HG03175 (cell line): ENCODE measurements at regions not wholly inside any gene's neighbourhood (a gene's known extent, or its start where the extent isn't known, plus 50 kb on each side); places are given as distances from the start of the nearest gene placed in this dataset.

Experiments used
- ATAC-seq: cut with Tn5 transposase; IDR thresholded peaks from one replicate; pipeline ENCODE4 v1.9.1; 2021; ENCODE audit warnings: mild to moderate bottlenecking, moderate library complexity; ENCODE audit not compliant: unreplicated experiment

DNA sequence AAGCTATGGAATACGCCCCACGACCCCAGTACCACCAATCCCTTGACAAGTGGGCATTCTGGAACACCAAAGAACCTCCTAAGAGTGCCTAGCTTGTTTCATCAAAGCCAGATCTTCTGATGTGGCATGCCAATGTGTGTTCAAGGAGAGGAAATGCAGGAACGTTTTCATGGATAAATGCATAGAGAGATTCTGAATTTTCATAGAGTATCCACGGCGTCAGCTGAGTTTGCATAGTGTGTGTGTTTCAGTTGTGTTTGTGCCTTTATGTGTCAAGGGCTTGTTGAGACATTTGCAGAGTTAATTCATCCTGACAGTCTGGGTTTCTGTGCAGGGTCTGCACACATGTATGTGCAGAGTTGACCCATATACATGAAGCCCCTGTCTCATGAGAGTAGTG, 172.7 kb upstream of the LRFN2 start:
- no peak for ATAC-seq

DNA sequence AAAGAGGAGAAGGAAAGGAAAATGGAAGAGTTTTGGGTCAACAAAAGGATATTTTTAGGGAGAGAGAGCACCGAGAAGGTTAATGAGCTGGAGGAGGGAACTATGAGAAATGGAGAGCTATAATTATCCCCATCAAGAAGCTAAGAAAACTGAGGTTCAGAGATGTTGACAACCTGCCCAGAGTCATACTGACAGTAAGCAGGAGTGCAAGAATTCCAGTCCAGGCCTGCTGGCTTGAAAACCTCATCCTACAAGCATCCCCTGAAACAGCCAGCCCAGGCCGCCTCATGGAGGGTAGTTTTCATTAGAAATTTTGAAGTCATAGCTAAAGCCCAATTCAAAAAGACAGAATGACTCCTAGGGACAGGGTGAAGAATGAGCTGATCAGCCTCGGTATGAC, 172.1 kb upstream of the LRFN2 start:
- no peak for ATAC-seq

DNA sequence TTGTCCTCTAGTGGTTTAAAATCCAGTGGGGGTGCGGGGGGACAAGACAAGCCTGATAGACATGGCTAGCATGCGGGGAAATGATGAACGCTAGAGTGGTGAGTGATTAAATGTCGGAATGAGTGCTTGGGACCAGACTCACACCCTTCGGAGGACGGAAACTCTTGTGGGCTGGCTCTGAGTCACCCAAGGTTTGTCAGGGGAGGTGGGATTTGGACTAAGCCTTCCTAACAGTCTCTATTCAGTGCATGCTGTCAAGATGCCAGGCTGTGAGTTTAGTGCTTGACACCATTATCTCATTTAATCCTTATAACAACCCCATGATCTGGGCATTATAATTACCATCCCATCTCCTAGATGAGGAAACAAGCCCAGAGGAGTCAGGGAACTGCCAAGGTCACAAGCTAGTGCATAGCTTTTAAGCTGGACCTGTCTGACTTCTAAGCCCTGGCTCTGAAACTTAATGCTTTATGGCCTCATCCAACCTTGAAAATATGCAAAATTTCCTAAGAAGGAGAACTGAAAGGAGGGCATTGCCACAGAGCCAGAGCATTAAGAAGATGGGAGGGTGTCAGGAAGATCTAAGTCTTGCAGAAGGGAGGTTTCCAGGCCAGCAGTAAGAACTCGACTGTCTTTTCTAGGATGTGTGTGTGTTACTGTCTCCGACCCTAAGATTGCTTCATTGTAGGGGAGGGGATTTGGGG, 168.7 kb upstream of the LRFN2 start:
- ATAC-seq, result no peak

DNA sequence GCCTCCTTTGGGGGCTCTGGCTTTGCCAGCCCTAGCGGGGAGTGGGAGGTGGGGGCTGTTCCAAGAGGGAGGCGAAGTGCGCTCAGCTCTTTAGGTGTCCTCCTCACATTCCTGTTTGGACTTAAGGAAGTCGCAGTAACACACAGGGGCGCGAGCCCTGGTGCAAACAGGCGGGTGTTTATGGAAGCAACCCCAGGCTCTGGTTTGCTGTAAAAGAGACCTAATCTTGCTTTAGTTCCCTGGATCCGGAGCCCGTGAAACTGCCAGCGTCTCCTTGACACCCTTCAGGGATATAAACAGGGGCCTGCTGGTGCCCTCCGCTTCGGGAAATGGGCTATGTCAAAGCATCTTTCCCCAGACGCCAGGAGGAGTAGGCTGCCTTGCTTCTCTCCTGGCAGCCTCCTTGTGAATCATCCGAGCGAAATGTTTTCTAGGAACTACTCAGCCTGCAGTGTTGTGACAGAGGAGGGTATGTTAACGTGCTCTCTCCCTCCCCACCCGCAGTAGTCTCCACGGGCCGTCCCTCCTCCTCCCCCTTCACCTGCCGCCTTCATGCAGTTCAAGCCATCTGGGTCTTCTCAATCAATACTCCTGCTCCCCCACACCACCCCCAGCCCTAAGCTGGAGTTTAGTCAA, 168.0 kb upstream of the LRFN2 start:
- ATAC-seq, result no peak

DNA sequence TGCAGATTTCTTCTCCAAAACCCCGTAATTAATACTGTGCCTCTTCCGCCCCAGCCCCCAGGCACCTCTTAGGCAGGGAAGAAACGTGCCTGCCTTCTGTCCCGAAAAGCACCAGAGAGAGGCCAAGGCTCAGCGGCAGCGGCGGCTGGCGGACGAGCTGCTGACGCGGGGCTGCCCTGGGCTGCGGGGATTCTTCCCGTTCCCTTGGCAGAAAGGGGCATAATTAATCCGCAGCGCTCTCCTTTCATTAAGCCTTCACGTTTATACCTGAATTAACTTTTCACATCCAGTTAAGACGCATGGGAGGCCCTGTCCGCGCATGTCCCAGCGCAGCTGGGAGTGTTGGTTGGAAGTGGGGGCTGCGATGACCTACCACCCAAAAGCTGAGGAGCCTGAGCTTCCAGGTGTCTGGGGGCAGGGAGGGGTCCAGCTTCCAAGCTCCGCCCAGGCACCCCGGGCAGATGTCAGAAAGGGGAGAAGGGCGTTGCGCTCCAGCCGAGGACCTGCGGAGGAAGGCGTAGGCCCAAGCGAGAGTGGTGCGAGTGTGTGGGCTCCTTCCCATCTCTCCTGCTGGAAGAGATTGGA, 167.4 kb upstream of the LRFN2 start:
- ATAC-seq, result no peak

DNA sequence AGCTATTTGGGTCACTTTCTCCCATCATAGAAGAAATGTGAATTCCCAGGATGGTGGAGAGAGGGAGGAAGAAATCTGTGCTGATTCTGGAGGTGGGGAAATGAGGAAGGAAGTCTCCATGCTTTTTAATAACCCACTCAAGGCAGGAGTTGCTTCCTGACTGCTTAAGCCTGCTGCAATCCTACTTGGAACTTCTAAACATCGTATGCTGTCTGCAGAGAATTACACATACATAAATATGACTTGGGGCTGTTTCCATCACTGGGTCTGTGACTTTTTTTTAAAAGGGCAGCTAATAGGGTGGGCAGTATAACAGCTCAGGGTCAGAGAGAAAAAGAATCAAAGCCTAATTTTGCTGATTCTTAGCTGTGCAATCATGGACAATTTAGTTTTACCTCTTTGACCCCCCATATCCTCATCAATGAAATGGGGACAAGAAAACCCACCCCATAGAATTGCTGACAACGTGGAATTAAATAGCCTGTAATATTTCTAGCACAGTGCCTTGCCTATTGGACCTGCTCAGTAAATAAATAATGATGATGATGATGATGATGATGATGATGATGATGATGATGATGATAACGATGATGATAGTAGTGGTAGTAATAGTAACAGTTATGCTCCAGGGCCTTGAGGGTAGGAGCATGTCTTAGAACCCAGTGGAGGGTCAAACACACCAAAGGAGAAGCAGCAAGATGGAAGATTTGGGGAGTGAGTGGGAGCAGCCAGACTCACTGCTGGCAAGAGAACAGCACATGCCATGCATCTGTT, 166.7 kb upstream of the LRFN2 start:
- ATAC-seq, result no peak

DNA sequence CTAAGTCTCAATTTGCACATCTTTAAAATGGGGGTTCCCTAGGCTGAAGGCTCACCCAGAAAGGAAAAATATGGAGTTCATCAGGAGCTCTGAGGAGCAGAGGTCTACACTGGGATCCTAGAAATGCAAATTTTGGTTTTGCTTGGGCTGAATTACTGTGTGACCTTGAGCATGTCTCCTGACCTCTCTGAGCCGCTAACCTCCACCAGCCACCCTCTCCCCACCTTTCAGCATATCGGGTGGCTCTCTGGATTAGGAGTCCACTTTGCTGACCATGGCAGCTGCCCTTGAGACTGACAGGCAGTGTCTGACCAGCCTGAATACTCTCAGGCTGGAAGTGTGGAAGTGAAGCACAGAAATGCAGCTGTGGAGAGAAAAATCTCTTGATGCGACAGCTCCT, 165.9 kb upstream of the LRFN2 start:
- ATAC-seq, result no peak

DNA sequence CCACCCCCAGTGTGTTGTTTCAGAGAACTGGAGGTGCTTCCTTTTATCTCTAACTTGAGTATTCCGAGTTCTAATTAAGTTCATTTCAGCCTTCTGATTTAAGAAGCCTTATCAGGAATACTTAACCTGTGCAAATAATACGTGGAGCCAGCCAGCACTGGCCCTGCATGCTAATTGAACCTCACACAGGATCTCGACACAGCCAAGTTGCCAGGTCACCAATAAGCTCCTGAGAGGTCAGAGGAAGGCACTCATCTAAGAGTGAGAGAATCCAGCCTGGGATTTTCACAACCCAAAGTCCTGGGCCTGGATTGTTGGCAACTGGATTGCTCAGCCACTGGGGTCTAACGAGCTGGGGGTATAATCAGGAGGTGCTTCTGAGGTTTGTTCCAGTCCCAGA, 157.7 kb upstream of the LRFN2 start:
- no peak for ATAC-seq

DNA sequence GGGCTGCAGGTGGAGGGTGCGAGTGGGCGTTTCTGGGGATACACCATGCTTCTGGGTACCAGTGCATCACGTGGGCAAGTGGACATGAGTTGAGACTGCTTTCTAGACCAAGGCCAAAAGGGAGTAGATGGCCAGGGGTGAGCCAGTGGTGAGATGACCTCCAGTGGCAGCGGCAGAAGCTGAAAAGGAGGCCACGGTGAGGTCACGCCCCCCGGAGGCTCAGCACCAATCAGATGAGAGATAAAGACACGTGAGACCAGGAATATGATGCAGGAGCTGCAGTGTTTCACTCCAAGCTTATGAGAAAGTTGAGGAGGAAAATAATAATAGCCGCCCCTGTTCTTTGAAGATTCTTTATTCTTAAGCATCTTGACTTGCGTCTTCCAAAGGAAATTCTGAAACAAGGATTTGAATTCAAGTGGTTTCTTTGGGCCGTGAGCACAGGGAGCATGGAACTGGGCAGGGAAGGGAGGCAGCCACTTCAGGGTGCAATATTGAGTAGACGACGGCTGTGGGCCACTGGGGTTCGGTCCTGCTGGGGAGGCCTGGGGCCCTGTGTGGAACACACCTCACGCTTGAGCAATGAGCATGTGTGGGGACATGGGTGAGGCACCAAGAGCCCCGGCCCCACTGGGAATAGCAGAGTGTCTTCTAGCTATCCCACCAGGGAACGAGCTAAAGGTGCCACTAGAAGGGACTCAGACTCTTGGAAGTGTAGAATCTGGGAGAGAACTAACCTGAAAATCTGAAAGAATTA, 156.7 kb upstream of the LRFN2 start:
- ATAC-seq, result no peak

DNA sequence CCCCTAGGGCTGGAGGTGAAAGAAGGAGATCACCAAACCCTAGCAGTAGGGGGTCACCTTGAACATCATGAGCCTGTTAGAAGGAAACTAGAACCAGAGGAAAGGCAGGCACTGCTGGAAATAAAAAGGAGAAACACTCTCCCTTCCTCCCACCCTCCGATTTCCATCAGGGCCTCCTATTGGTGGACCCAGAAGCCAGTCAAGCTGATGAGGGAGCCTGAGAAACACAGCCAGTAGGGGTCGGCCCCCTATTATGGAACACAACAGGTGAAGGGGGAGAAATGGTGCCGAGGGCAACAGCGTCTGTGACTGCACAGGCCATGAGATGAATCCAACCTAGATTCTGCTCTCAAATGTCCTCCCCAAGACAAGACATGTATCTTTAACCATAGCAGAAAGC, 156.1 kb upstream of the LRFN2 start:
- ATAC-seq, result no peak

DNA sequence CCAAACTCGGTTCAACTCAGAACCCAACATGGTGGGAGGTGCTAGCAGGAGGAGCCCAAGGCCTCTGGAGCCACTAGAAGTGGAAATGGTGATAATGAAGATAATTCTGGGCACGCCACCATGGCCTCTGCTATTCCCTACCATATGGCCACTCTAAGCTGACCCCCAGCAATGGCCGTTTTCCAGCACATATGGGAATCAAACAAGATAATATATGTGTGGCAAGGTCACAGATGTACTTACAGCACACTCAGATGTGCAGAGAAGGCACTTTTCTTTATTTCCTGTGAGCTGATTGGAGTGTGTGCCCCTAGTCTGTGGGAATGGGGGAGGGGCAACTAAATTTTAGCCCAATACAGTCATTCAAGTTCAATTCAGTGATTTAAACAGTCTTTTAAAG, 153.4 kb upstream of the LRFN2 start:
- ATAC-seq, result no peak

DNA sequence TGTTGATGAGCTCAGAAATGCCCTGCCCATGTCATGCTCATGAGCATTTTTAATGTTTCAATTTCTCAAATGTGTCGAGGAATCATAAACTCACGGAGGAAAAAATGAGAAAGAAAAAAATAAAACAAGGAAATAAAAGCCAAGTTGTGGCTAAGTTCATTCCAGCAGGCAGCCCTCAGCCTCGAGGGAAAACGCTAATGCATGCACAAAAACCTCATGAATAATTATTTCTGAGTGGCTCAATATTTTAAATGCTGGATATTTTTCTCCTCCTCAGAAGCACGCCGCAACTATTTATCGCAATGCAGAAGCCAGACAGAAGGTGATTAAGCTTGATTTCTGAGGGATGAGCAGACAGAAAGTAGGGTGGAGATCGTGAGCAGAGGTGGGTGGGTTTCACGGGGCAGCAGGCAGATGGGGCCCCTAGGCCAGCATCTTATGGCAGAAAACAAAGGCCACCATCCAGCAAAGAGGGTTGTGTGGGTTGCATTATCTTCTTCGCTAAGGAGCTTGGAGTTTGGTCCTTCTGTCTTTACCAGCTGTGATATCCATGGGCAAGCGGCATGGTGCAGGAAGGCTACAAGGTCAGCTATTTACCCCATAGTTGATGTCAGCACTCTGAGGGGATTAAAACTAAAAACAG, 151.5 kb upstream of the LRFN2 start:
- no peak for ATAC-seq

DNA sequence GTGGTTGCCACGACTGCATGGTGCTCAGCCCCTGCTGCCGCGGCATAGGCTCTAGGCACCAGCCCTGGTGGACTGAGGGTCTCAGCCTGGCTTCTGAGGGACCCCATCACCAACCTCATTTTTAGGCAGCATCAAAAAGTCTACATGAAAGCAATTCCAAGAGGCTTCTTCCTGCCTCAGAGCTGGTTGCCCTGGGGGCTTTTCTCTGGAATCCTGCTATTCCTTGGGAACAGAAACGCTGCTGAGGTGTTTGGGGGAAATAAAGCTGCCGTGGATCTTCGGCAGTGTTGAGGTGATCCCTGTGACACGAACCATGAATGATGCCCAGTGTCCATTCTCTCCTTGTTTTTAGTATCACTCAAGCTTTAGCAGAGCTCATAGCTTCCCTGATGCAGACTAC, 148.4 kb upstream of the LRFN2 start:
- no peak for ATAC-seq

DNA sequence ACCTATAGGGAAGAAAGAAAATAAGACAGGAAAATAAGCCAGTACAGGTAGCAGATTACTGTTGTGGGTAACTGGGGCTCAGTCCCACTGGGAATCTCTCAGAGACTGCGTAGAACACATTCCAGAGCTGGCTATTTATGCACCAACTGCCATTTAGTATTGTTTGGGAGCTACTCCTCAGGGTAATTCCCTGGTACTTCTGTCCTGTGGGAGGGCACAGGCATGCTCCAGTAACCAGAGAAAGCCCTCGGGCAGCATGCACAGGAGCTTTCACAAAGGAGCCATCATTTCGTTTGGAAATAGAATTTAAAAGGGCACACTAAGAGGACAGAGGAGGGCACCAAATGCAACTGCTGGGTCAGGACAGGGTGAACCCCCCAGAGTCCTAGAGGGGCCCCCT, 148.0 kb upstream of the LRFN2 start:
- no peak for ATAC-seq

DNA sequence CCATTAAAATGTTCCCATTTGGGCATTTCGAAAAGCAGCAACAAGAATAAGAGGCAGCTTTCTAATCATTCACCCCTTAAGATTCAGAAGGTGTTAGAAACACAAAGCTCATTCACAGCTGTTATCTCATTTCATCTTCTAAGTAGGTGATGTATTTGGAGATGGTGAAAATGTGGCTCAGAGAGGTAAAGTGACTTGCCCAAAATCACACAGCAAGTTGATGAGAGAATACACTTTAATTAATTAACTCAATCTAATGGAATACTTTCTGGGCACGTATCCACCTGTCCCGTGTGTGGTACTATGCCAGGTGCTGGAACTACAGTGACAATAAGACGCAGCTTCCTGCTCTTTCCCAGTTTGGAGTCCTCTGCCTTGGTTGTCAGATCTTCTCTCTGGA, 147.4 kb upstream of the LRFN2 start:
- ATAC-seq, result no peak

DNA sequence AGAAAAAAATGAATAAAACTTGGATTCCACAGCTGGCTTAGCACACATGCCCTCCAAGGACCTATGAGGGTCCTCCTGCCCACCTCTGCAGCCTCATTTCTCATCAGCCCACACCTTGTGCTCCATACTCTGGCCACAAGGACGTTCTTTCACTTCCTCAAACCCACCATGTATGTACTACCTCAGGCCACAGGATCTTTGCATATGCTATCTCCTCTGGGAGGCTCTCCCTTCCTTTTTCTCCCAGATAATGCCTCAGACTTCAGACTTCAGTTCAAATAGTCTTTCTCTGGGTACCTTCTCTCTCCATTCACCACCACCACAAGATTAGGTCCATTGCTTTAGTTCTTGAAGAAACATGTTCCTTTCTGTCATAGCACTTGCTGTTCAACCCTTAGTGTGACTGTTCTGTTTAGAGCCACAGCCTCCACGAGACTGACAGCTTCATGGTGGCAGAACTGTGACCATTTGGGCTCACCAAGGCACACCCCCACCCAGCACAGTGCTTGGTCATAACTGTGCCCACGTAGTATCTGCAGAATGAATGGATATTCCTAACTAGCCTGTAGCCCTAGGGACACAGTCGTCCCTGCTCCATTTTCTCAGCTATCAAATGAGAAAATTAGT, 146.7 kb upstream of the LRFN2 start:
- ATAC-seq, result no peak

DNA sequence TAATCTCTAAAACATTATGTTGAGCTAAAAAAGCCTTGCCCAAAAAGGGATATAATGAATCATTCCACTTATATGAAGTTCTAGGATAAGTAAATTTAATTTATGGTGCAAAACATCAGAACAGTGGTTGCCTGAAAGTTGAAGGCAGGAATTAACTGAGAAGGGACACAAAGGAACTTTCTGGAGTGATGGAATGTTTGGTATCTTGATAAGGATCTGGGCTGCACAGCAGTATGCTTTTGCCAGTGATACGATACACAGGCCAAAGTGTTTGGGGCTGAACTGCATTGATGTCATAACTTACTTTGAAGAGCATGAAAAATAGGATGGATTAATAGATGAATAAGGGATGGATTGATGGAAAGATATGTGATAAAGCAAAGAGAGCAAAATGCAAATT, 146.1 kb upstream of the LRFN2 start:
- ATAC-seq, result no peak

DNA sequence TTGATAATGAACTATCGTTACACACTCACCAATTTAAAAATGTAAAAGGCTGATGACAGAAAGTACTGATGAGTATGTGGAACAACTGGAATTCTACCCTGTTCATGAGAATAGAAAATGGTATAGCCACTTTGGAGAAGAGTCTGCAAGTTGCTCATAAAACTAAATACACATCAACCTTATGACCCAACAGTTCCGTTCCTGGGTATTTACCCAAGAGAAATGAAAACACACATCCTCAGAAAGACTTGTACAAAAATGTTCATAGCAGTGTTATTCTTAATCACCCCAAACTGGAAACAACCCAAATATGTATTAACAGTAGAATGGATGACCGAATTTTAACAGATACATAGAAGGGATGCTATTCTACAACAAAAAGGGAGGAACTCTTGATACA, 145.7 kb upstream of the LRFN2 start:
- no peak for ATAC-seq

DNA sequence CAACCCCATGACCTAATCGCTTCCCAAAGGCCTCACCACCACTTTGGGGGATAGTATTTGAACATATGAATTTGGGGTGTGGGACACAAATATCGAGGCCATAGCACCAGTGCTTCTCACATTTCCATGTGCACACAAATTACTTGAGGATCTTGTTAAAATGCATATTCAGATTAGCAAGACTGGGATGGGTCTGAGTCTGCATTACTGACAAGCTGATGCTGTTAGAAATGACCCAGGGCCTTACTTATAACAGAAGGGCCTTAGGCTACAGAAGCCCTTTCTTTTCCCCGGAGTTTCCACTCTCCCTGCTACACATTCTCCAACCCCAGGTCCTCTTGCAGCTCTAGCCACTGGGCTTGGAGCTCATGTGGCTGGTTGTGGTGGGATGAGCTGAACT, 141.5 kb upstream of the LRFN2 start:
- ATAC-seq, result no peak

DNA sequence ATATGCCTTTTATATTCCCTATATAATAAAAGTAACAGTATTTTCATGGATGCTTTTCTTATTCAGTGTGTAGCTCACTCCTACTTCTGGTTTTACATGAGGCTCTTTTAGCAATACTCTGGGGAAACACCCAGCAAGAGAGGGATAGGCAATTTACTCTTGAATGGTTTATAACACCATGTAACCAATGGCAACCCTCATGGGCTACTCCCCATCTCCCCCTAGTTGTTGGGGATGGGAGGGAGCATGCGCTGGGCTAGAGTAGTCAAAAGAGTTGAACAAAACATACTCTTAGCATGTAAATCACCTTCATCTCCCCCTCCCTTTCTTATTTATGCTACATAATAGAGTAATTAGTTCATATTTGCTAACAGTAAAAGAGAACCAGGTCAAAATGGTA, 140.1 kb upstream of the LRFN2 start:
- ATAC-seq, result no peak
